ENCODE measurements at regions not wholly inside any gene's neighbourhood (a gene's known extent, or its start where the extent isn't known, plus 50 kb on each side); places are given as distances from the start of the nearest gene placed in this dataset.
"Not testable (repeated sequence)": the region's sequence is repeated elsewhere in the genome, so short reads cannot be mapped to it uniquely, and the experiment has no call there.

GRCh38 chr1:219545756-219546155 lies 67.1 kb downstream of the ZC3H11B start:
- TF ChIP-seq CTCF (optimal IDR thresholded peaks at IDR 0.05 in 1 of 3, IDR thresholded peaks at IDR 0.05 in 1 of 3, conservative IDR thresholded peaks at IDR 0.05 in 1 of 3; ENCODE audit: extremely low read depth in 1 of 3, insufficient read depth in 2 of 3, low read length in 3 of 3); EZH2 (IDR thresholded peaks at IDR 0.05; ENCODE audit: low read length): not testable (repeated sequence)
